SK-MEL-5 (cell line): ENCODE measurements at regions not wholly inside any gene's neighbourhood (a gene's known extent, or its start where the extent isn't known, plus 50 kb on each side); places are given as distances from the start of the nearest gene placed in this dataset.
A peak's percentile ranks its signal among the peaks of the same experiment; 100 is the strongest.
"Not testable (repeated sequence)": the region's sequence is repeated elsewhere in the genome, so short reads cannot be mapped to it uniquely, and the experiment has no call there.

Source experiments
- DNase-seq: peaks from one replicate; pipeline ENCODE4 v3.0.0-alpha.2; 2016; ENCODE audit warnings: low read depth, low spot score
- in situ Hi-C: cut with HindIII; loops from 2 replicates; pipeline ENCODE4 v1.10.0; 2016; ENCODE audit warnings: low sequenced_read_pairs, high pct_unique_total_duplicates, low pct_unique_long_range_greater_than_20kb

DNA sequence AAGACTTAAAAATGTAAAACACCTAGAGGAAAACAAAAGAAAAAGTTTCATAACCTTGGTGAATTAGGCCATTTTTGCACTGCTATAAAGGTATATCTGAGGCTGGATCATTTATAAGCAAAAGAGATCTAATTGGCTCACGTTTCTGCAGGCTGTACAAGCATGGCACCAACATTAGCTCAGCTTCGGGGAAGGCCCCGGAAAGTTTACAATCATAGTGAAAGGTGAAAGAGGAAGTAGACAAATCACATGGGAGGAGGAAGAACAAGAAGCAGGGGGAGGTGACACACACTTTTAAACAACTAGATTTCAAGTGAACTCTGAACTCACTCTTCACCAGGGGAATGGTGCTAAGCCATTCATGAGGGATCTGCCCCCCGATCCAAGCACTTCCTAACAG is 1358.5 kb upstream of the PCDH9 start:
- peak; percentile 15 for DNase-seq
- in situ Hi-C loops, result no loop called here

- in situ Hi-C loops, result no loop called here
- no peak for DNase-seq
Observed at GRCh38 chr13:68584776-68585175, 1354.6 kb upstream of the PCDH9 start.

- in situ Hi-C loops, result no loop called here
- DNase-seq, result no peak
Observed at GRCh38 chr13:68574053-68574452, 1343.9 kb upstream of the PCDH9 start.

DNA sequence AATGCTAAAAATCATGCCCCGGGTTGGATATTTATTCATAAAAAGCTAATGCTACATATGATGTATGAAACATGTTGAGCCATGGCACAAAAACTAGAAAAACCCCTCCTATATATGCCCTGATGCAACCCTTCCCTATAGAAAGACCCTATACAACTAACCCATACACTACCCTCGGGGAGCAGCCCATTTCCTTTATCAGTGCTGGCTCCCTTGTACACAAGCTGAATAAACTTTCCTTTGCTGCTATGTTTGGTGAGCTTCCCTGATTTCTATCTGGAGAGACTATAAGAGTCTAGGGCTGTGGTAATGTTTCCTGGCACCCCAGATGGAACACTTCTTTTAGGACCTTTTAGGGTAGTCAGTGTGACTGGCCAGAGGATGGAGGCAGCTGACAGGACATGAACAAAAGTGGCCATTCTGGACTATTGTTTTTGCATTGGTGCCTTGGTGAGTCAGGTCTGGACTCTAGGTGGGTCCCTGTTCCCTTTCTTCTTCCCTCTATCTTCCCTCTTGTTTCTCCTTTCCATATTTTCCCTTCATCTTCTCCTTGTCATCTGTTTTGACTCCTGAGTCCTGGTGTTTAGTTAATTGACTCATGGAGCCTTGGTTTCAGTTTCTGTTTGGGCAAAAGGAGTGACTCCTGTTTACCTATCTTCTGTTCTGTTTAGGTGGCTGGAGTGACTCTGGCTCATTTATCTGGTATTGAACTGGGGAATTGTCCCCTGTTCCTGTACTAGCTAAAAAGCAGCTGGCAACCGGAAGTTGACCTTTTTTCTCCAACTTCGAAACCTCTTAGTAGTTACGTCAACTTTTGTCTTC is 1321.8 kb upstream of the PCDH9 start:
- DNase-seq, result peak; percentile 3
- in situ Hi-C loops, result no loop called here

GRCh38 chr13:68550330-68550729 is 1320.2 kb upstream of the PCDH9 start:
- in situ Hi-C loops, result no loop called here
- no peak for DNase-seq

DNA sequence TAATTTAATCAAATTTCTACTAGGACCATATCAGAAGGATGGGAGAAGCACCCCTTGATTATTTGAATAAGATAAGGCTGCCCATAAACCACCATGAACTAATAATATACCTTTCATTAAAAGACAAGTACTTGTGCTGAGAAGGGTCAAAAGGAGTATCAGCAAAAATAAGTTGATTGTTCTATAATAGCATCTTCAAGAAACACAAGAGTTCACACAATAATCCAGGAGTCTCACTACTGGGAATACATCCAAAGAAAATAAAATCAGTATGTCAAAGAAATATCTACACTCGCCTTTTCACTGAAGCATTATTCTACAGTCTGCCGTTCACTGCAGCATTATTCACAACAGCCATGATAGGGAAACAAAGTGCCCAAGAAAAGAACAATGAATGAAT is 1310.1 kb upstream of the PCDH9 start:
- DNase-seq, result no peak
- in situ Hi-C loops, result no loop called here

GRCh38 chr13:68535329-68535728 is 1305.2 kb upstream of the PCDH9 start:
- in situ Hi-C loops, result no loop called here
- no peak for DNase-seq

DNA sequence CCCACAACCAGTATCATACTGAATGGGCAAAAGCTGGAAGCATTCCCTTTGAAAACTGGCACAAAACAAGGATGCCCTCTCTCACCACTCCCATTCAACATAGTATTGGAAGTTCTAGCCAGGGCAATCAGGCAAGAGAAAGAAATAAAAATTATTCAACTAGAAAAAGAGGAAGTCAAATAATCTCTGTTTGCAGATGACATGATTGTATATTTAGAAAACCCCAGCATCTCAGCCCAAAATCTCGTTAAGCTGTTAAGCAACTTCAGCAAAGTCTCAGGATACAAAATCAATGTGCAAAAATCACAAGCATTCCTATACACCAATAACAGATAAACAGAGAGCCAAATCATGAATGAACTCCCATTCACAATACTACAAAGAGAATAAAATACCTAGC is 1297.0 kb upstream of the PCDH9 start:
- DNase-seq, in situ Hi-C loops: not testable (repeated sequence)

DNA sequence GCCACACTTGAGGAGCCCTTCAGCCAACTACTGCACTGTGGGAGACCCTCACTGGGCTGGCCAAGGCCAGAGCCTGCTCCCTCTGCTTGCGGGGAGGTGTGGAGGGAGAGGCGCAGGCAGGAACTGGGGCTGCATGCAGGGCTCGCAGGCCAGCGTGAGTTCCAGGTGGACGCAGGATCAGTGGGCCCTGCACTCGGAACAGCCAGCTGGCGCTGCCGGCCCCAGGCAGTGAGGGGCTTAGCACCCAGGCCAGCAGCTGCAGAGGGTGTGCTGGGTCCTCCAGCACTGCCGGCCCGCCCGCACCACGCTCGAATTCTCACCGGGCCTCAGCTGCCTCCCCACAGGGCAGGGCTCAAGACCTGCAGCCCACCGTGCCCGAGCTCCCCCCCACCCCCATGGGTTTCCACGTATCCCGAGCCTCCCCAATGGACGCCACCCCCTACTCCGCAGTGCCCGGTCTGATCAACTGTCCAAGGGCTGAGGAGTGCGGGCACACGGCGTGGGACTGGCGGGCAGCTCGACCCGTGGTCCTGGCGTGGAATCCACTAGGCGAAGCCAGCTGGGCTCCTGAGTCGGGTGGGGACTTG is 1293.8 kb upstream of the PCDH9 start:
- no peak for DNase-seq
- in situ Hi-C loops, result no loop called here

DNA sequence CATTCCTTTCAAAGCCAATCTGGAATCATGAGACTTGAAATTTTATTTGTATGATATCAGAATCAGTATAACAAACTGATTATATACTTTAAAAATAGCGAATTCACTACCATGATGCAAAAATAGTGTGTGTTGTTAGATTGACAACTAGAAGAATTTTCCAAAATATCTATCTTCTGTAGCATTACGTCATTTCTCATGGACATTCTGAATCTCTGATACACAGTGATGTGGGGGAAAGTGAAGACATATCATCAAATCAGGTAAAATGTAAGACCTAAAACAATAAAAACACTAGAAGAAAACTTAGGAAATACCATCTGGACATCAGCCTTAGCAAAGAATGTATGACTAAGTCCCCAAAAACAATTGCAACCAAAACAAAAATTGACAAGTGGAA is 1292.0 kb upstream of the PCDH9 start:
- no peak for DNase-seq
- in situ Hi-C loops, result no loop called here

GRCh38 chr13:68509734-68510621 is 1279.8 kb upstream of the PCDH9 start:
- no peak for DNase-seq
- in situ Hi-C loops, result no loop called here

- in situ Hi-C loops, result no loop called here
Observed at GRCh38 chr13:68506888-68507551, 1276.9 kb upstream of the PCDH9 start.

GRCh38 chr13:68490594-68490993 is 1260.5 kb upstream of the PCDH9 start:
- in situ Hi-C loops, result no loop called here

More at GRCh38 chr13:68506888-68507551, 1276.9 kb upstream of the PCDH9 start:
- DNase-seq, result no peak

DNA sequence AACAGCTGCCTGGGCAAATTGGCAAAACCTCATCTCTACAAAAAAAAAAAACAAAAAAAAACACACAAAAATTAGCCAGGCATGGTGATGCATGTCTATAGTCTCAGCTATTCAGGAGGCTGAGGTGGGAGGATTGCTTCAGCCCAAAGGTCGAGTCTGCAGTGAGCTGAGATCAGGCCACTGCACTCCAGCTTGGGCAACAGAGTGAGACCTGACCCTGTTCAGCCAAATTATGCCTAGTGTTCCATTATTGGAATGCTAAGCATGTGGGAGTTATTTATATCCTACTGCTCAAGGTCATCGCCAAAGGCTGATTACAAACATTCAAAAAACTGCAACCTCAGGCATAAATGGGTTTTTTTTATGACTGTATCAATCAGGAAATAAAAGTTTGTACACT is 1251.0 kb upstream of the PCDH9 start:
- no peak for DNase-seq
- in situ Hi-C loops, result no loop called here

More at GRCh38 chr13:68490594-68490993, 1260.5 kb upstream of the PCDH9 start:
- DNase-seq, result no peak

GRCh38 chr13:68473834-68474326 is 1243.7 kb upstream of the PCDH9 start:
- DNase-seq, result no peak
- in situ Hi-C loops, result no loop called here

DNA sequence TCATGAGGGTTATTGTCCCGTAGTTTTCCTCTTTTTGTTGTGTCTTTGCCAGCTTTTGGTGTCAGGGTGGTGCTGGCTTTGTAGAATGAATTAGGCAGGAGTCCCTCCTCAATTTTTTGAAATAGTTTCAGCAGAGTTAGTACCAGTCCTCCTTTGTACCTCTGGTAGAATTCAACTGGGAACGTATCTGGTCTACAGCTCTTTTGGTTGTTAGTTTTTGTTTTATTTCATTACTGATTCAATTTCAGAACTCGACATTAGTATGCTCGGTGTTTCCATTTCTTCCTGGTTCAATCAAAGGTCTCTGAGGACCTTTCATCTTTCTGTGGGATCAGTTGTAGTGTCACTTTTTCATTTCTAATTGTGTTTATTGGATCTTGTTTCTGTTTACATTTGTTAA is 1237.0 kb upstream of the PCDH9 start:
- in situ Hi-C loops, result no loop called here
- DNase-seq, result no peak

- in situ Hi-C loops, result no loop called here
- DNase-seq, result no peak
Observed at GRCh38 chr13:68440874-68441273, 1210.7 kb upstream of the PCDH9 start.

GRCh38 chr13:68439817-68440216 is 1209.7 kb upstream of the PCDH9 start:
- in situ Hi-C loops, result no loop called here

More at GRCh38 chr13:68439817-68440216, 1209.7 kb upstream of the PCDH9 start:
- no peak for DNase-seq
